GM12891 (cell line): ENCODE measurements at regions not wholly inside any gene's neighbourhood (a gene's known extent, or its start where the extent isn't known, plus 50 kb on each side); places are given as distances from the start of the nearest gene placed in this dataset.
A peak's percentile ranks its signal among the peaks of the same experiment; 100 is the strongest.

Source experiments
- POLR2A ChIP-seq: IDR thresholded peaks from 2 replicates; pipeline ENCODE4 v1.6.1; 2011; ENCODE audit warnings: low read depth, low read length, control low read depth
- POLR2AphosphoS5 ChIP-seq: IDR thresholded peaks from 2 replicates; pipeline ENCODE4 v1.6.1; 2011; ENCODE audit warnings: low read depth, low read length, control low read depth
- SPI1 ChIP-seq: IDR thresholded peaks from 2 replicates; pipeline ENCODE4 v1.6.1; 2011; ENCODE audit warnings: low read depth, low read length, control low read depth
- TAF1 ChIP-seq: IDR thresholded peaks from 2 replicates; pipeline ENCODE4 v1.6.1; 2011; ENCODE audit warnings: low read depth, low read length, control low read depth

GRCh38 chr1:186595969-186596368, 84.3 kb downstream of the PTGS2 start:
- no peak for TF ChIP-seq POLR2AphosphoS5
- TF ChIP-seq TAF1: no peak
- TF ChIP-seq POLR2A: no peak
- TF ChIP-seq SPI1: 0 out of 2 replicates have a peak, but pooled peaks have one; percentile 12
